HEK293 (cell line): ENCODE measurements at regions not wholly inside any gene's neighbourhood (a gene's known extent, or its start where the extent isn't known, plus 50 kb on each side); places are given as distances from the start of the nearest gene placed in this dataset.

Experiments
- CTCF ChIA-PET: fragments of 350-600 bp; formaldehyde crosslinking; extraction: SDS; loops from one replicate; lab custom pipeline; 2021; ENCODE audit warnings: antibody characterized with exemption; lab: Yijun Ruan, JAX
- POLR2A ChIA-PET: fragments of 300-600 bp; formaldehyde crosslinking; extraction: SDS; loops from one replicate; lab custom pipeline; 2020; ENCODE audit warnings: antibody characterized with exemption, inconsistent platforms; lab: Yijun Ruan, JAX
- H3K27ac ChIP-seq: fragments of 200-500 bp; sonication (Bioruptor generic); 2 replicates; pipeline ENCODE4 v1.5.1; 2014; ENCODE audit warnings: low read depth, low read length, control low read depth, inconsistent platforms; ENCODE audit errors: extremely low read depth
- H3K36me3 ChIP-seq, 2 experiments: fragments of 200-500 bp in 1 of 2; sonication (Bioruptor generic) in 1 of 2; 1 replicate in 1 of 2; 2 replicates in 1 of 2; pipeline ENCODE4 v1.5.1; 2014 to 2017; ENCODE audit warnings: inconsistent platforms in 2 of 2, low read length in 2 of 2; ENCODE audit not compliant: control insufficient read depth in 2 of 2, insufficient read depth in 1 of 2
- H3K4me1 ChIP-seq: fragments of 200-500 bp; sonication (Bioruptor generic); 2 replicates; pipeline ENCODE4 v1.5.1; 2014; ENCODE audit warnings: mild to moderate bottlenecking, low read length, inconsistent platforms; ENCODE audit not compliant: control insufficient read depth, insufficient read depth
- H3K4me3 ChIP-seq: 2 replicates; pipeline ENCODE4 v1.5.1; 2011; ENCODE audit warnings: low read depth, mild to moderate bottlenecking, control low read depth, low read length, moderate library complexity
- H3K9me3 ChIP-seq: fragments of 200-500 bp; sonication (Bioruptor generic); 2 replicates; pipeline ENCODE4 v1.5.1; 2014; ENCODE audit warnings: low read depth, low read length, inconsistent platforms; ENCODE audit not compliant: control insufficient read depth, insufficient read depth
- BCL11B ChIP-seq: fragments of 450-650 bp; formaldehyde crosslinking; IDR thresholded peaks from 2 replicates; pipeline ENCODE4 v1.5.1; 2016; ENCODE audit warnings: low read depth, missing biosample characterization, missing genetic modification characterization
- RBAK ChIP-seq: fragments of 450-650 bp; formaldehyde crosslinking; IDR thresholded peaks from 2 replicates; pipeline ENCODE4 v1.5.1; 2016; ENCODE audit warnings: missing biosample characterization, missing genetic modification characterization
- SP2 ChIP-seq: fragments of 450-650 bp; formaldehyde crosslinking; IDR thresholded peaks from 2 replicates; pipeline ENCODE4 v1.5.1; 2016; ENCODE audit warnings: missing biosample characterization, missing genetic modification characterization
- TSHZ1 ChIP-seq: fragments of 450-650 bp; formaldehyde crosslinking; IDR thresholded peaks from 2 replicates; pipeline ENCODE4 v1.5.1; 2016; ENCODE audit warnings: missing biosample characterization, missing genetic modification characterization, borderline replicate concordance
- ZBTB17 ChIP-seq: fragments of 450-650 bp; formaldehyde crosslinking; IDR thresholded peaks from 2 replicates; pipeline ENCODE4 v1.5.1; 2016; ENCODE audit warnings: missing biosample characterization, missing genetic modification characterization
- ZBTB20 ChIP-seq: fragments of 450-650 bp; formaldehyde crosslinking; IDR thresholded peaks from 2 replicates; pipeline ENCODE4 v1.5.1; 2016; ENCODE audit warnings: missing biosample characterization, missing genetic modification characterization
- ZBTB21 ChIP-seq: fragments of 450-650 bp; formaldehyde crosslinking; IDR thresholded peaks from 2 replicates; pipeline ENCODE4 v1.5.1; 2017; ENCODE audit warnings: missing biosample characterization, missing genetic modification characterization
- ZBTB6 ChIP-seq: fragments of 450-650 bp; formaldehyde crosslinking; IDR thresholded peaks from 2 replicates; pipeline ENCODE4 v1.5.1; 2017; ENCODE audit warnings: missing biosample characterization, missing genetic modification characterization
- ZBTB7A ChIP-seq: fragments of 450-650 bp; formaldehyde crosslinking; IDR thresholded peaks from 2 replicates; pipeline ENCODE4 v1.5.1; 2016; ENCODE audit warnings: low read depth, missing biosample characterization, missing genetic modification characterization
- ZNF138 ChIP-seq: fragments of 450-650 bp; formaldehyde crosslinking; IDR thresholded peaks from 2 replicates; pipeline ENCODE4 v1.5.1; 2016; ENCODE audit warnings: missing biosample characterization, missing genetic modification characterization, borderline replicate concordance
- ZNF157 ChIP-seq: fragments of 450-650 bp; formaldehyde crosslinking; IDR thresholded peaks from 2 replicates; pipeline ENCODE4 v1.5.1; 2016; ENCODE audit warnings: missing biosample characterization, missing genetic modification characterization
- ZNF184 ChIP-seq: fragments of 450-650 bp; IDR thresholded peaks from 2 replicates; pipeline ENCODE4 v1.5.1; 2018; ENCODE audit warnings: missing biosample characterization, mild to moderate bottlenecking, missing genetic modification characterization
- ZNF202 ChIP-seq: fragments of 450-650 bp; formaldehyde crosslinking; IDR thresholded peaks from 2 replicates; pipeline ENCODE4 v1.5.1; 2016; ENCODE audit warnings: missing biosample characterization, missing genetic modification characterization, borderline replicate concordance
- ZNF214 ChIP-seq: fragments of 450-650 bp; formaldehyde crosslinking; IDR thresholded peaks from 2 replicates; pipeline ENCODE4 v1.5.1; 2017; ENCODE audit warnings: missing biosample characterization, mild to moderate bottlenecking, missing genetic modification characterization, borderline replicate concordance
- ZNF223 ChIP-seq: fragments of 450-650 bp; formaldehyde crosslinking; IDR thresholded peaks from 2 replicates; pipeline ENCODE4 v1.5.1; 2016; ENCODE audit warnings: missing biosample characterization, missing genetic modification characterization
- ZNF24 ChIP-seq: fragments of 450-650 bp; formaldehyde crosslinking; IDR thresholded peaks from 2 replicates; pipeline ENCODE4 v1.5.1; 2016; ENCODE audit warnings: missing biosample characterization, missing genetic modification characterization
- ZNF274 ChIP-seq, 2 experiments: fragments of 200-500 bp in 1 of 2; fragments of 450-650 bp in 1 of 2; sonication (Bioruptor generic) in 1 of 2; formaldehyde crosslinking in 1 of 2; IDR thresholded peaks; 2 replicates each; pipeline versions ENCODE4 v1.5.1 to v1.6.1; 2014 to 2016; ENCODE audit warnings: borderline replicate concordance in 1 of 2, inconsistent platforms in 1 of 2, low read length in 1 of 2, missing biosample characterization in 1 of 2, missing genetic modification characterization in 1 of 2
- ZNF324 ChIP-seq: fragments of 450-650 bp; formaldehyde crosslinking; IDR thresholded peaks from 2 replicates; pipeline ENCODE4 v1.5.1; 2016; ENCODE audit warnings: missing biosample characterization, missing genetic modification characterization
- ZNF366 ChIP-seq: fragments of 450-650 bp; formaldehyde crosslinking; conservative IDR thresholded peaks from 2 replicates; pipeline ENCODE4 v1.5.1; 2016; ENCODE audit warnings: missing biosample characterization, missing genetic modification characterization
- ZNF473 ChIP-seq: fragments of 450-650 bp; formaldehyde crosslinking; IDR thresholded peaks from 2 replicates; pipeline ENCODE4 v1.5.1; 2017; ENCODE audit warnings: missing biosample characterization, missing genetic modification characterization
- ZNF488 ChIP-seq: fragments of 450-650 bp; formaldehyde crosslinking; IDR thresholded peaks from 2 replicates; pipeline ENCODE4 v1.5.1; 2016; ENCODE audit warnings: missing biosample characterization, missing genetic modification characterization
- ZNF585B ChIP-seq: fragments of 450-650 bp; formaldehyde crosslinking; IDR thresholded peaks from 2 replicates; pipeline ENCODE4 v1.5.1; 2016; ENCODE audit warnings: missing biosample characterization, missing genetic modification characterization
- ZNF600 ChIP-seq: fragments of 450-650 bp; formaldehyde crosslinking; IDR thresholded peaks from 2 replicates; pipeline ENCODE4 v1.5.1; 2016; ENCODE audit warnings: missing biosample characterization, missing genetic modification characterization
- ZNF623 ChIP-seq: fragments of 450-650 bp; formaldehyde crosslinking; IDR thresholded peaks from 2 replicates; pipeline ENCODE4 v1.5.1; 2016; ENCODE audit warnings: missing biosample characterization, missing genetic modification characterization
- ZNF76 ChIP-seq: fragments of 450-650 bp; formaldehyde crosslinking; IDR thresholded peaks from 2 replicates; pipeline ENCODE4; 2016; ENCODE audit warnings: low read depth, missing biosample characterization, missing genetic modification characterization, borderline replicate concordance

- Histone ChIP-seq H3K4me3 (no peak overlapping the region), H3K36me3 (no peaks in the 10 kb centered on the region), H3K27ac (no peak overlapping the region), H3K9me3 (no peaks in the 10 kb centered on the region), H3K4me1 (no peaks in the 10 kb centered on the region)
- POLR2A ChIA-PET = no interaction called here
- CTCF ChIA-PET = no interaction called here
- no peak for TF ChIP-seq ZBTB21 (tag by site-specific recombination)
- TF ChIP-seq ZNF600 (tag by site-specific recombination) = no peak
- TF ChIP-seq ZNF366 (tag by site-specific recombination) = no peak
- TF ChIP-seq ZBTB6 = no peak
- TF ChIP-seq ZBTB17 (tag by site-specific recombination) = no peak
- no peak for TF ChIP-seq ZNF274 (IDR thresholded peaks at IDR 0.05; ENCODE audit: low read length)
- no peak for TF ChIP-seq ZNF274 (tag by site-specific recombination; IDR thresholded peaks at IDR 0.05; ENCODE audit: borderline replicate concordance)
- TF ChIP-seq ZBTB7A = no peak
- TF ChIP-seq BCL11B (tag by site-specific recombination) = no peak
These were observed 330.4 kb downstream of the GBA3 start for GRCh38 chr4:23023121-23023520.

GRCh38 chr4:23022032-23022431, 329.3 kb downstream of the GBA3 start:
- TF ChIP-seq ZNF157 (no peak), ZBTB20 (tag by site-specific recombination) (no peak), ZBTB6 (no peak)
- no peaks in the 10 kb centered on the region for H3K36me3 ChIP-seq
- POLR2A ChIA-PET = no interaction called here
- H3K4me1 ChIP-seq = no peaks in the 10 kb centered on the region
- no peaks in the 10 kb centered on the region for H3K9me3 ChIP-seq
- no peak overlapping the region for H3K27ac ChIP-seq
- H3K4me3 ChIP-seq = no peak overlapping the region
- CTCF ChIA-PET = no interaction called here

GRCh38 chr4:23021040-23021439, 328.3 kb downstream of the GBA3 start:
- Histone ChIP-seq H3K36me3 (no peaks in the 10 kb centered on the region), H3K9me3 (no peaks in the 10 kb centered on the region), H3K4me1 (no peaks in the 10 kb centered on the region), H3K4me3 (no peak overlapping the region), H3K27ac (no peak overlapping the region)
- POLR2A ChIA-PET = no interaction called here
- CTCF ChIA-PET = no interaction called here
- TF ChIP-seq ZNF274 (IDR thresholded peaks at IDR 0.05; ENCODE audit: low read length) (no peak), ZNF274 (tag by site-specific recombination; IDR thresholded peaks at IDR 0.05; ENCODE audit: borderline replicate concordance) (no peak), ZNF473 (tag by site-specific recombination) (no peak), ZNF214 (no peak), ZNF623 (tag by site-specific recombination) (no peak), ZNF138 (no peak), ZNF488 (tag by site-specific recombination) (no peak), ZNF76 (no peak), SP2 (no peak), RBAK (no peak), ZNF184 (tag by site-specific recombination) (no peak), ZNF24 (tag by site-specific recombination) (no peak), TSHZ1 (tag by site-specific recombination) (no peak), ZNF324 (tag by site-specific recombination) (no peak), ZNF585B (tag by site-specific recombination) (no peak), ZBTB6 (no peak), ZNF202 (no peak), ZNF223 (tag by site-specific recombination) (no peak)
